ENCODE measurements at regions not wholly inside any gene's neighbourhood (a gene's known extent, or its start where the extent isn't known, plus 50 kb on each side); places are given as distances from the start of the nearest gene placed in this dataset.

DNA sequence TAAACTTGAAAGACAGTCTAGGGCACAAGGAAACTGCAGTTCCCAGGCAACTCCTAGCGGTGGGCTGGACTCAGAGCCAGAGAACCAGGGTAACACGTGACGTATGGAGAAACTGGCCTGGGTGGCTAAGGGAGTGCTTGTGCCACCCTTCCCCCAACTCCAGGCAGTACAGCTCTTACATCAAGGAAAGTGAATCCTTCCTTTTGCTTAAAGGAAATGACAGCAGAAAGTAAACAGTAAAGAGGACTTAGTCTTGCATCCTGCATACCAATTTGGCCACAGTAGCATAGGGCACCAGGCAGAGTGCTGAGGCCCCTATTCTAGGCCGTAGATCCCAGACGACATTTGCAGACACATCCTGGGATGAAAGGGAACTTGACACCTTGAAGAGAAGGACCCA, 322.8 kb downstream of the CD109 start:
- TF ChIP-seq EP300 (IDR thresholded peaks at IDR 0.05; ENCODE audit: borderline replicate concordance) (no peak), RAD21 (IDR thresholded peaks at IDR 0.05; ENCODE audit: low read depth) (no peak), ZBTB7A (IDR thresholded peaks at IDR 0.05; ENCODE audit: low read depth) (no peak)
- TF ChIP-seq, protein P1, sequence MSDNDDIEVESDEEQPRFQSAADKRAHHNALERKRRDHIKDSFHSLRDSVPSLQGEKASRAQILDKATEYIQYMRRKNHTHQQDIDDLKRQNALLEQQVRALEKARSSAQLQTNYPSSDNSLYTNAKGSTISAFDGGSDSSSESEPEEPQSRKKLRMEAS (IDR thresholded peaks at IDR 0.05) = no peak
- TF ChIP-seq, protein P2, sequence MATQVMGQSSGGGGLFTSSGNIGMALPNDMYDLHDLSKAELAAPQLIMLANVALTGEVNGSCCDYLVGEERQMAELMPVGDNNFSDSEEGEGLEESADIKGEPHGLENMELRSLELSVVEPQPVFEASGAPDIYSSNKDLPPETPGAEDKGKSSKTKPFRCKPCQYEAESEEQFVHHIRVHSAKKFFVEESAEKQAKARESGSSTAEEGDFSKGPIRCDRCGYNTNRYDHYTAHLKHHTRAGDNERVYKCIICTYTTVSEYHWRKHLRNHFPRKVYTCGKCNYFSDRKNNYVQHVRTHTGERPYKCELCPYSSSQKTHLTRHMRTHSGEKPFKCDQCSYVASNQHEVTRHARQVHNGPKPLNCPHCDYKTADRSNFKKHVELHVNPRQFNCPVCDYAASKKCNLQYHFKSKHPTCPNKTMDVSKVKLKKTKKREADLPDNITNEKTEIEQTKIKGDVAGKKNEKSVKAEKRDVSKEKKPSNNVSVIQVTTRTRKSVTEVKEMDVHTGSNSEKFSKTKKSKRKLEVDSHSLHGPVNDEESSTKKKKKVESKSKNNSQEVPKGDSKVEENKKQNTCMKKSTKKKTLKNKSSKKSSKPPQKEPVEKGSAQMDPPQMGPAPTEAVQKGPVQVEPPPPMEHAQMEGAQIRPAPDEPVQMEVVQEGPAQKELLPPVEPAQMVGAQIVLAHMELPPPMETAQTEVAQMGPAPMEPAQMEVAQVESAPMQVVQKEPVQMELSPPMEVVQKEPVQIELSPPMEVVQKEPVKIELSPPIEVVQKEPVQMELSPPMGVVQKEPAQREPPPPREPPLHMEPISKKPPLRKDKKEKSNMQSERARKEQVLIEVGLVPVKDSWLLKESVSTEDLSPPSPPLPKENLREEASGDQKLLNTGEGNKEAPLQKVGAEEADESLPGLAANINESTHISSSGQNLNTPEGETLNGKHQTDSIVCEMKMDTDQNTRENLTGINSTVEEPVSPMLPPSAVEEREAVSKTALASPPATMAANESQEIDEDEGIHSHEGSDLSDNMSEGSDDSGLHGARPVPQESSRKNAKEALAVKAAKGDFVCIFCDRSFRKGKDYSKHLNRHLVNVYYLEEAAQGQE (IDR thresholded peaks at IDR 0.05; ENCODE audit: low read depth) = no peak

Measured in Ishikawa (cell line).